ENCODE measurements at regions not wholly inside any gene's neighbourhood (a gene's known extent, or its start where the extent isn't known, plus 50 kb on each side); places are given as distances from the start of the nearest gene placed in this dataset.

- no peak for FAIRE-seq
These were observed 404.0 kb downstream of the GUCY1A2 start for GRCh38 chr11:106614262-106614661.

GRCh38 chr11:106619320-106619990 is 398.8 kb downstream of the GUCY1A2 start:
- no peak for FAIRE-seq

GRCh38 chr11:106621484-106621883 is 396.8 kb downstream of the GUCY1A2 start:
- no peak for FAIRE-seq
